GM18499 (cell line): ENCODE measurements at regions not wholly inside any gene's neighbourhood (a gene's known extent, or its start where the extent isn't known, plus 50 kb on each side); places are given as distances from the start of the nearest gene placed in this dataset.
"Not testable (repeated sequence)": the region's sequence is repeated elsewhere in the genome, so short reads cannot be mapped to it uniquely, and the experiment has no call there.

Experiments used
- ATAC-seq: cut with Tn5 transposase; IDR thresholded peaks from one replicate; pipeline ENCODE4 v1.9.1; 2021; ENCODE audit warnings: moderate number of reproducible peaks; ENCODE audit not compliant: insufficient read depth, unreplicated experiment

DNA sequence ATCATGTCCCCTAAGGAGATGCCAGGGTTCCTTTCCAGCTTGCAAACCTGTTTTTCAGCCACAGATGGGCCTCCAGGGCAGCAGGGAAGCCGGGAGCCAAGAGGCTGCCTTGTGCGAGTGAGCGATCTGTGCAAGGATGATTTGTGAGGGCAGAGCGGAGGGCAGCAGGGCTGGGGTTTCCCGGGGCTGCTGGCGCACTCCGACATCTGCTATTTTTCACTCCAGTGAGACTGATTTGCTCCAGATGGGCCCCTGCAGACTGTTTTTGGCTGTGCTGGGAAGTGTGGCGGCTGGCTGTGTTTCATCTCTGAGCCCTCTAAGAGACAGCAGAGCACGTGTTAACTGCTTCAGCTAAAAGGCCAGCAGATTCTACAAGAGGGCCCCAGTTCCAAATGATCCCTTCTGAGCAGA, 466.2 kb downstream of the TYW1 start:
- no peak for ATAC-seq

DNA sequence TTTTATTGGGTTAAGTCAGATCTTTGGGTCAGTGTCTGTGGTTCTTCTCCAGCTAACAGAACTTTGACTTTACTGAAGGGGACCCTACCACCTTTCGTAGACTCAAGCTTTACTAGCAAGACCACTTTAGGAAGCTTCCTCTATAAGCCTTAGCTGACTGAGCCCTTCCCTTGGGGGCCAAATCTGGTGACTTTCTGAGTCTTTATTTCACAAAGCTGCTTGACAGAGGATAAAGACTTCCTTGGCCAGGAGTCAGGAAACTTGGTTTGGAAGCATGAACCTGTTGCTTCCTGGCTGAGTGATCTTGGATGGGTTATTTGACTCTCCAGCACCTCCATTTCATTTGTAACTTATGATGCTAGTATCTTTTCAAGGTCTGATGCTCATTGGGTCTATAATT, 466.7 kb downstream of the TYW1 start:
- ATAC-seq: no peak

DNA sequence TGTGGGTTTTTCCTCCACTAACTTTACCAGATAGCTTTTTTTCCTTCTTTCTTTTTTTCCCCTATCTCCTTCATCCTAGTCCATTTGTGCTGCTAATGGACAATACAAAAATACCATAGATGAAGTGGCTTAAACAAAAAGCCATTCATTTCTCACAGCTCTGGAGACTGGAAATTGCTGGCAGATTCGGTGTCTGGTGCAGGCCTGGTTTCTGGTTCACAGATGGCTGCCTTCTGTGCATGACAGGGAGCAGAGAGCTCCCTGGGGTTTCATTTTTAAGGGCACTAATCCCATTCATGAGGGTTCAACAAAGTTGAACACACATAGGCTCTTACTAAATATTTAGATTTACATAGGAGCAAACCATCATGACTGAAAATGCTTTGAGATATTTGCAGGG, 467.4 kb downstream of the TYW1 start:
- no peak for ATAC-seq

DNA sequence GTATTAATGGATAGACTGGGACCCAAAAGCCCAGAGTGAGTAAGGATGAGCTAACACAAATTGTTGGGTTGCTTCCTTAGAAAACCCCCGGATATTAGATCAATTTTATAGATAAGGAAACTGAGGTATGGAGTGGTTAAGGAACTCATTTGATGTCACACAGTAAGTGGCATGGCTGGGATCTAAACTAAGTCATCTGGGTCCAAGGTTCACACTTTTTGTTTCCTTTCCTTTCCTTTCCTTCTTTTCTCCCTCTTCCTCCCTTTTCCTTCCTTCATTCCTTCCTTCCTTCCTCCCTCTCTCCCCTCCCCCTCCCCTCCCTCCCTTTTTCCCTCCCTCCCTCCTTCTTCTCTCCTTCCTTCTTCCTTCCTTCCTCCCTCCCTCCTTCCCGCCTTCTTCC, 469.5 kb downstream of the TYW1 start:
- no peak for ATAC-seq

DNA sequence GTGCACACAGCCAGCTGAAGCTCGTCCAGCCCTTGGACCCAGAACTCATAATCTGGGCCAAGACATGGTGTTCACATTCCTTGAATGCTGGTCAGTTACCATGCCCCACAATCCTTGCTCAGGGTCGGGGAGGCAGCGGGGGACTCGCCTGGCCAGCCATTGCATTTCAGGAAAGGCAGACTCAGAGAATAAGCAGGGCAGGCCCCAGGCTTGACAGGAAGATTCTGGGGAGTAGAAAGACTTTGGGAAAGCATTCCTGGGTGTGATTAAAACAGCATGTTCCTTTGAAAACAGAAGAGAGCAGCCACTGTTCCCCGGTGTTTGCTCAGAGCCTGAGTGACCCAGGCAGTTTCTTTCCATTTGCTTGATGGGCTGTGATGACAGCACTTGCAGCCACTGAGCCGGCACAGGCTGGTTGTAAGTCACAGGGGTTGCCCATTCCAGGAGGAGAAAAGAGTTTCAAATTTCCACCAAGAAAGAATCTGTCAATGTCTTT, 473.7 kb downstream of the TYW1 start:
- ATAC-seq: no peak

DNA sequence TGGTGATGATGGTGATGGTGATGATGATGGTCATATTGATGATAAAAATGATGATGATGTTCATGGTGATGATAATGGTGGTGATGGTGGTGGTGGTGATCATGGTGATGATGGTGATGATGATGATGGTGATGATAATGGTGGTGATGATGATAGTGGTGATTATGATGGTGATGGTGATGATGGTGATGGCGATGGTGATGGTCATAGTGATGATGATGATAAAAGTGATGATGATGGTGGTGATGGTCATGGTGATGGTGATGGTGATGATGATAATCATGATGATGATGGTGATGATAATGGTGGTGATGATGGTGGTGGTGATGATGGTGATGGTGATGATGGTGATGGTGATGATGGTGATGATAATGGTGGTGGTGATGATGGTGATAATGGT, 478.7 kb downstream of the TYW1 start:
- no peak for ATAC-seq

DNA sequence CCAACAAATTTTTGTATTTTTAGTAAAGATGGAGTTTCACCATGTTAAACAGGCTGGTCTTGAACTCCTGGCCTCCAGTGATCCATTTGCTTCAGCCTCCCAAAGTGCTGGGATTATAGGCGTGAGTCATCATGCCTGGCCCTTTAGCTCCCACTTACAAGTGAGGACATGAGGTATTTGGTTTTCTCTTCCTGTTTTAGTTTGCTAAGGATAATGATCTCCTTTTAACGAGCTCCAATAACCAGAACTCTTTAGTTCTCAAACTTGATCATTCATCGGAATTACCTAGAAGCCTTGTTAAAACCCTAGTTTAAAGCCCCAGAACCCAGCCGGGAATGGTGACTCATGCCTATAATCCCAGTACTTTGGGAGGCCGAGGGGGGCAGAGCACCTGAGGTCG, 481.4 kb downstream of the TYW1 start:
- no peak for ATAC-seq

DNA sequence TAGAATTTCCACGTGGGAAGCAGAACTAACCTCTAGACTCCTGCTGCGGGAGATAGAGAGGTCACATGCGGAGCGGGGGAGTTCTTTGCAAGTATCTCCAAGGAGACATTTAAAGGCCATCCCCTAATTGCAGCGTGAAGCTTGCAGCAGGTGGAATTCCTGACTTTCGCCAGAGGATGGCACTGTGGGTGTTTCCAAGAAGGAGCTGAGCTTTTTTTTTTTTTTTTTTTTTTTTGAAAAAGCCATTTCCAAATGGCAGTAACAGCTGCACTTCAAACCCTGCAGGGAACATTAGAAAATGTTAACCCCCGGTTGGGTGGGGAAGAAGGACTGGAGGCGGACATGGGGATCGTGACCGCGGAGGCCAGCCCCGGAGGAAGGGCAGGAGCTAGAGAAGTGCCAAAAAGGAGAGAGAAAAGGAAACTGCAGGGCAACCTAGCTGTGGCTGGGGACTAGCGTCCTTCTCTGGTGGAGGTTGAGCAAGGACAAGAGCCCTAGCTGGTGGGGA, 487.7 kb downstream of the TYW1 start:
- no peak for ATAC-seq

DNA sequence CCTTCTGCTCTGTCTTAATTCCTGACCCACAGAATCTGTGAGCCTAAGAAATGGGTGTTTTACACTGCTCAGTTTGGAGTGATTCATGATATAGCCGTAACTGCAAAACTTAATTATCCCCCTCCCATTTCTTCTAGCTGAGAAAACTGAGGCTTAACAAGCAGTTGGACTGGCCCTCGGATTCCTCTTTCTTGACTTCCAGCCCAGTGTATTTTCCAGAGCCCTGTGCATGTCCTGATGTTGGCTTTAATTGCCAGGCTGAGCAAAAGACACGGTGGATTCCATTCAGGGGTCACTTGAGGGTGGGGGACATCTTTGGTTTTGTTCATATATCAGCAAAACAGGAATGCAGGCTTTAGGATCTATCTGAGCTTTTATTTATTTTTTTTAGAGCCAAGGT, 489.8 kb downstream of the TYW1 start:
- no peak for ATAC-seq

DNA sequence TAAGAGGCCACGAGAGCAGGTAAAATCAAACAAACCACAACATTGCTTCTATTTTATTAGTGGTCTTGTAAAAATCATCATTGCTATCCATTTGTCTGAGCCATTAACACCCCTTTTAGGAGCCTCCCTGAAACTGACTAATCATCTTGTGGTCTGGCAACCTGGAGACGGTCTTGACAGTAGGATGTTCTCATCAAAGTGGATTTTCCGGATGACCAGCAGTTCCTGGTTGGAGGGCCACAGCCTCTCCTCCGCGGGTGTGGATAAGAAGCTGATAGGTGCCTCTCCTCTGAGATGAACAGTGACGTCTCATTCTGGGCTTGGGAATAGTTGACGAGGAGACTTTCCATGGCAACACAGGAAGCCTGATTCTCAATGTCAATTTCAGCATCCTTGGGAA, 490.7 kb downstream of the TYW1 start:
- no peak for ATAC-seq

DNA sequence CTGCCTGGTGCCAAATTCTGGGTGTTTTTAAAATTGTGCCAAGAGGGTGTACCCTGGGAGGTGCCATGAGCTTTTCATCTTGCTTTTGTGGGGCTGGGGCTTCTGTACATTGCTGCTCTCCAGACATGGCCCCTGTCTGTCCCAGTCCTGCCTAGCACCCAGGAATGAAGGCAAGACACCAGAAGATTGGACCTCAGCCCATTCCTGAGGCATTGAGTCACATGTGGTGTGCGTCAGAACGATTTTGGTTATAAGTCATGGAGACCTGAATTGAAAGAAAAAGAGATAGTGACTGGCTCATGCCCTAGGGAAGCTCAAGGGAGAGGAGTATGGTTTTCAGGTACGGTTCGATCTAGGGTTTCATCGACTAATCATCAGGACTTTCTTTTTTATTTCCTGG, 493.2 kb downstream of the TYW1 start:
- ATAC-seq: no peak

DNA sequence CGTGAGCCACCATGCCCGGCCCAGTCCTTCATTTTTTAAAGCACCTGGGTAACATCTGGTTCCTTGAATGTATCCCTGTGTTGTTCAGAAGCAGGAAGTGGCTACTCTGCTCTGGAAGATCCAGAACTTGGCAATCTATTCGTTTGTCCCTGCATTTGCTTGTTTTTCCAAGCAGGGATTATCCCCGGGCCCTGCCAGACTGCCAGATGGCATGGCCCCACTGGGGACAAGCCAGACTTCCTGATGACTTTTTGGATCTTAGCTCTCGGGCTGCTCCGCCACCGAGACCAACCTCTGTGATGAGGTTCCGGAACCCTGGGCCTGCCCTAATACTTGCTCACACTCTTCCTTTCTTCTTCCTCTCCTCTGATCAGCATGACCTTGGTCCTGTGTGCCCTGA, 496.7 kb downstream of the TYW1 start:
- no peak for ATAC-seq

DNA sequence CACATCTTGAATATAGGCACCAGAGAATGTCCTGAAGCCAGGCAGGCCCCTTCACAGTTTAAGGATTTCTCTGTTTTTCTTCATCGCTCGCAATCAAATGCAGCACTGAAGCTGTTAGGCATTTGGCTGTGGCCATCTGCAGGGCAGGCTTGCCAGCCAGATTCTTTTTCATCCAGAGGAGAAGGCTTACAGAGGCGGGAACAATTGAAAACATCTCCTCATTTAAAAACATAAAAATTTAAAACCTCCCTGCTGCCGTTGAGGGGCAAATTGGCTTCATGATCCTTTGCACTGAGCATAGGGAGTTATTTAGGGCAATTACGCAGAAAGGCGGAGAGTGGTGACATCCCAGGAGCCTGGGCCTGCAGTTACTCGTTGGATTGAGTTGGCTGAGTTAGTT, 500.0 kb downstream of the TYW1 start:
- no peak for ATAC-seq

DNA sequence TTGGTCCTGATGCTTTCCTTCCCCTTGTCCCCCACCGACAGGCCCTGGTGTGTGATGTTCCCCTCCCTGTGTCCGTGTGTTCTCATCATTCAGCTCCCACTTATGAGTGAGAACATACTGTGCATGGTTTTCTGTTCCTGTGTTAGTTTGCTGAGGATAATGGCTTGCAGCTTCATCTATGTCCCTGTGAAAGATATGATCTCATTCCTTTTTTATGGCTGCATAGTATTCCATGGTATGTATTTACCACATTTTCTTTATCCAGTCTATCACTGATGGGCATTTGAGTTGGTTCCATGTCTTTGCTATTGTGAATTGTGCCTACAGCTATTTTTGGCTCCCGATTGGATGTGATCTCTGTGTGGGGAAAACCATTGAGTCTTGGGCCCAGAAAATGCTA, 501.3 kb downstream of the TYW1 start:
- ATAC-seq: not testable (repeated sequence)

DNA sequence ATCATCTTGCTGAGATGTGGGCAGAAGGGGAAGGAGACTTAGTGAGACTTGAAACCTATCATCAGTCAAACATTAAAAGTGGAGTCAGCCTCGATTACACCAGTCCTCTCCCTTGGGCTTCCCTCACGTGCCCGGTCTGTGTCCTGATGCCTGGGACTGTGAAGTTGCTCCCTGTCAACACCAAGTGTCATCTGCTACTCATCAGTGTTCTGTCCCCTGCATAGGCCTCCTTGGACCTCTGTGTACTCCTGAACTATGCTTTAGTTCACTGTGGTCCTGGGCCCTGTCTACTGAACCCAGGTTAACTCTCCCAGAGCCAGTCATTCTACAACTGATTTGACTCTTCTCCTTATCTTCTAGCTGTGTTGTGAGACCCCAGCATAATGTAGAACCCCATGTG, 506.3 kb downstream of the TYW1 start:
- ATAC-seq: no peak

DNA sequence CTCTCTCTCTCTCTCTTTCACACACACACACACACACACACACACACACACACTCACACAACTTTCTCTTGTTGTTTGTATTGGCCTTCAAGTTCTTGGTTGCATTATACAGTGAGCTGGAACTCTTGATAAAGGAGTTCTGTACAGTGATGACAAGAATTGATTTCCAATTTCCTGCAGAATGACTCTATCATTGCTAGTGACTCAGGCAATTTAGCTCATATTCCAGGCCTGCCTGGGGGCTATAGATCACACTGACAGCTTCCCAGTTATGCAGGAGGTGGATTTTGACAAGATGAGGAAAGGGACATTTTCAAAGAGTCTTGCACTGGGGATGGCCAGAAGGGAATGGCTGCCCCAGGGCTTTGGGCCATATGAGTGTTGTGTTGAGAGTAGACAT, 508.8 kb downstream of the TYW1 start:
- ATAC-seq: no peak

DNA sequence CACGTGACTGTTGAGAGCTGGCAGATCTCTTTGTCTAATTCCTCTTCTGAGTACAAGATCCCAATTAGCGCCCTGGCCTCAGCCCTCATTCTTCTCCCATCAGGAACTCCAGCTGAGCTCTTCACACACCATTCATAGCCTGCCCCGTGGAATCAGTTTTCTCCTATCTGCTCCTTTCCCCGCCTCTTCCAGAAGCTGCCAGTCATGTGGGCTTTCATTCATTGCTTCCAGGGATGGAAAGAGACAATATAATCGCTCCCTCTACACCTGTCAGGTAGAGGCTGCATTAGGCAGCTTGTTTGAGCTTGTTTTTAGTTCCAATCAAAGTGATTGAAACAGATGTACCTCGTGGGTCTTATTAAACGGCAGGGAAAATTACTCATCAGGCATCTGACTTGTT, 515.8 kb downstream of the TYW1 start:
- ATAC-seq: no peak

DNA sequence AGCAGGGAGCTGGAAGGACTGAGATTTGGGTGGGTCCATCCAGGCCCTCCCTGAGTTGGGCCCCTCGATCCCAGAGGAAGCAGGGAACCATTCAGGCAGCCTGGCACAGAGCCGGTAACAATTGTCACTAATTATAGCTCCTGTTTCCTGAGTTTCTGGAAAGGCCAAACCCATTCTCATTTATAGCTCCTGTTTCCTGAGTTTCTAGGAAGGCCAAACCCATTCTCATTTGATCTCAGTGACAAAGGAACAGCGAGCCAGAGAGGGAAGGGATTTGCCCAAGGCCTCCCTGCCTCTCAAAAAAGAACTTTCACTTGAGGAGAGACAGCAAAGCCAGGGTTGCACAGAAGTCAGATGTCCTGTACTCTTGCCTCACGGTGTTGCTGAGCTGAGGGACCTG, 521.9 kb downstream of the TYW1 start:
- ATAC-seq: no peak

DNA sequence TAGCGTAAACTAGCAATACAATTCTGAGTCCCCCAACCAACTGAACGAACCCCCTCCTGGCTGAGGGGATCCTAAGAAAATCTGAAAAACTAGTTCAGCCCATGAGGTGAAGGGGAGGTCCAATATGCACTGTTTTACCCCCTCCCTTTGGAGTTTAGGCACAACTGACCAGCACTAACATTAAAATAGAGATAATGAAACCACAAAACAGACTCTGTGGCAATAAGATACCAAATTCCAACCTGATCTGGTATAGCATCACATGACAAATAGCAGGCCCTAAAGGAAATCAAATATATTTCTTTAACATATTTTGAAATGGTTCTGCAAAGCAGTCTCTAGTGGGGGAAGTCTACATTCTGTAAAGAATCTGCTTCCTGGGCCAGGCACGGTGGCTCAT, 522.5 kb downstream of the TYW1 start:
- ATAC-seq: no peak

DNA sequence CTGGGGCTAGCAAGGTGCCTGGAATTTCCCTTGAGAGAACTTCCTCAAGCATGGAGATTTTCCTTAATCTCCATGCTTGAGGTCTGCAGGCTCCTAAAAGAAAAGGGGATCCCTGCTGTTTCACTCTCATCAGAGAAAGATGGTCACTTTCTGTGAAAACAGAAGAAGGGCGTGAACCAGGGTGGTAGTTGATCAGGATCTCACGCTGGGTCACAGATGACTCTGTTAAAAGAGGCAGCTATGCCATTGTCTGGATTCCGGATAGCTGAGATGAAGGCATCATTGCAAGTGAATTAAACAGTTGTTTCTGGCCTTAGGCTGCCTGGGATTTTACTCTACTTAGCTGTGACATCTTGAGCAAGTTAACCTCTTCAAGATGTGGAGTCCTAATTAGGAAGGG, 525.9 kb downstream of the TYW1 start:
- ATAC-seq: no peak

DNA sequence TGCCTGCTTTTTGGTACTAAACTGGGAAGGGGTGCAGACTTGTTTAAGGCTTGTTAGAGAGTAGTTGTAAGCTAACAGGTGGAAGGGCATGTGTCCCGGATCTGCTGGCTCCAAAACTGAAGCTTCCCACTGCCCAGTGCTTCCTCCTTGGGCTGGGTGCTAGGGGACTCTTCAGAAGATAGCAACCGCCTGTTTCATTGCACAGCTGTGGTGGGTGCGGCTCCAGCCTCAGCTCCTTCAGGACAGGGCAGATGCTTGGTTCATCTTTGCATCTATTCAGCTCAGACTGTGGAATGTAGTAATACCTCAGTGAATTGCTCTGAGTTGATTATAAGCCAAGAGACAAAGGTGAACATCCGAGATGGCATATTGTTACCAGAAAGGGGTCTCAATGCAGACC, 527.1 kb downstream of the TYW1 start:
- no peak for ATAC-seq

DNA sequence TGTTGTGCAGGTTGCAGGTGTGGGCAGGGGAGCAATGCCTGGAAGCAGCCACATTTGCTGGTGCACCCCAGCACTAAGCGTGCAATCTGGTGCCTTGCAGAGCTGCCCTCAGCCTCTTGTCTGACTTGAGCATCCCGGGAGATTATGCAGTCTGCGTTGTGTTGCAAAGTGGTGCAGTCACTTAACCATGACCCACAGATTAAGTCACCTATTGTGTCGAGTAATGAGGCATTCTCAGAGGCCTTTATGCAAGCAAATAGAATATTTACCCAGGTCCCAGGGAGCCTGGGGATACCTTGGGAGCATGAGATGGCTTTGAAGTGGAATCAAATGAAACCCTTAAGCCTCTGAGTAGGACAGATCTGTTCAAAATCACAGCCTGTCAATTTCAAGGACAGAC, 529.0 kb downstream of the TYW1 start:
- ATAC-seq: no peak
